GM12878 (cell line): ENCODE measurements at regions not wholly inside any gene's neighbourhood (a gene's known extent, or its start where the extent isn't known, plus 50 kb on each side); places are given as distances from the start of the nearest gene placed in this dataset.

Experiments used
- ATAC-seq: fragments of 200-7000 bp; cut with Tn5 transposase; 3 replicates; pipeline ENCODE4 v1.9.1; 2020; ENCODE audit warnings: mild to moderate bottlenecking, moderate library complexity
- BruUV-seq: library from RNA; stranded (reverse); fragments of 400-500 nt; replicated peaks from 2 replicates; lab custom pipeline; 2021; lab: Mats Ljungman, UMichigan
- CTCF ChIA-PET: fragments of 300-600 bp; sonication (Branson Sonifier 250); formaldehyde crosslinking; extraction: SDS; loops from one replicate; lab custom pipeline; 2021; ENCODE audit warnings: inconsistent platforms; lab: Yijun Ruan, JAX
- POLR2A ChIA-PET: fragments of 350-600 bp; formaldehyde crosslinking; extraction: SDS; loops from one replicate; lab custom pipeline; 2021; ENCODE audit warnings: inconsistent platforms; lab: Charles Lee
- RAD21 ChIA-PET: fragments of 300-600 bp; sonication (Branson Sonifier 250); formaldehyde crosslinking; loops from one replicate; lab custom pipeline; 2023; ENCODE audit warnings: antibody characterized with exemption; ENCODE audit not compliant: unreplicated experiment; lab: Charles Lee
- SMC1A ChIA-PET: fragments of 300-600 bp; sonication (Branson Sonifier 250); formaldehyde crosslinking; loops from one replicate; lab custom pipeline; 2023; ENCODE audit not compliant: unreplicated experiment, uncharacterized antibody; lab: Charles Lee
- DNase-seq: peaks from one replicate; pipeline ENCODE4 v3.0.0-alpha.2; 2011; ENCODE audit warnings: low read depth, low spot score
- FAIRE-seq: peaks from 3 replicates; lab custom pipeline; 2011; peaks lifted over from hg19 to GRCh38; lab: Jason Lieb, UNC
- H2AFZ ChIP-seq: 2 replicates; pipeline ENCODE4 v1.6.0; 2011; ENCODE audit warnings: low read depth, low read length, control low read depth; ENCODE audit not compliant: control insufficient read depth
- H3K27ac ChIP-seq: 2 replicates; pipeline ENCODE4 v1.5.1; 2011; ENCODE audit warnings: control low read depth; ENCODE audit not compliant: control insufficient read depth, insufficient read depth
- H3K27me3 ChIP-seq, 2 experiments: replicated peaks in 1 of 2; 2 replicates each; pipeline versions ENCODE4 v1.6.0 to v1.6.1; 2011; ENCODE audit warnings: low read length in 1 of 2; ENCODE audit not compliant: control insufficient read depth in 2 of 2, insufficient read depth in 2 of 2
- H3K36me3 ChIP-seq, 2 experiments: 2 replicates each; pipeline ENCODE4 v1.5.1; 2011; ENCODE audit warnings: low read length in 1 of 2; ENCODE audit not compliant: control insufficient read depth in 2 of 2, insufficient read depth in 2 of 2
- H3K4me1 ChIP-seq: 2 replicates; pipeline ENCODE4 v1.6.1; 2011; ENCODE audit warnings: mild to moderate bottlenecking, low read length, moderate library complexity, mixed read lengths; ENCODE audit not compliant: control insufficient read depth, insufficient read depth
- H3K4me2 ChIP-seq: 2 replicates; pipeline ENCODE4 v1.6.0; 2011; ENCODE audit warnings: control low read depth; ENCODE audit not compliant: control insufficient read depth, insufficient read depth
- H3K4me3 ChIP-seq: fragments of 200-600 bp; sonication (generic); 2 replicates; pipeline ENCODE4 v1.5.1; 2016
- H3K79me2 ChIP-seq: 2 replicates; pipeline ENCODE4 v1.6.0; 2011; ENCODE audit warnings: low read length; ENCODE audit not compliant: control insufficient read depth, insufficient read depth
- H3K9ac ChIP-seq: 2 replicates; pipeline ENCODE4 v1.8.0; 2011; ENCODE audit warnings: low read length, control low read depth, mixed read lengths; ENCODE audit not compliant: control insufficient read depth, insufficient read depth
- H3K9me3 ChIP-seq: replicated peaks from 3 replicates; pipeline ENCODE4 v1.5.1; 2011; ENCODE audit warnings: mild to moderate bottlenecking, low read length; ENCODE audit not compliant: control insufficient read depth, insufficient read depth
- H4K20me1 ChIP-seq: 2 replicates; pipeline ENCODE4 v1.6.0; 2011; ENCODE audit not compliant: control insufficient read depth, insufficient read depth
- BCL3 ChIP-seq: IDR thresholded peaks from 2 replicates; pipeline ENCODE4 v1.6.1; 2011; ENCODE audit warnings: borderline replicate concordance, low read depth, mild to moderate bottlenecking, moderate library complexity, low read length; ENCODE audit not compliant: insufficient read depth, poor library complexity, severe bottlenecking
- CHD2 ChIP-seq: IDR thresholded peaks from 2 replicates; pipeline ENCODE4 v1.6.1; 2011; ENCODE audit warnings: low read depth, low read length, improper control_type of control experiment, borderline replicate concordance
- ETV6 ChIP-seq, 2 experiments: fragments of 450-650 bp in 1 of 2; IDR thresholded peaks in 1 of 2; conservative IDR thresholded peaks in 1 of 2; 2 replicates each; pipeline ENCODE4 v1.6.1; 2014; ENCODE audit warnings: antibody characterized with exemption in 1 of 2, borderline replicate concordance in 1 of 2, low read depth in 1 of 2, mild to moderate bottlenecking in 1 of 2, moderate library complexity in 1 of 2
- EZH2 ChIP-seq: IDR thresholded peaks from 2 replicates; pipeline ENCODE4 v1.6.1; 2012; ENCODE audit warnings: low read depth, mild to moderate bottlenecking, control low read depth, inconsistent platforms, low read length, borderline replicate concordance; ENCODE audit not compliant: control insufficient read depth
- FOXM1 ChIP-seq: IDR thresholded peaks from 2 replicates; pipeline ENCODE4 v1.6.1; 2012; ENCODE audit warnings: low read depth, mild to moderate bottlenecking, inconsistent platforms, low read length, moderate library complexity
- HDAC6 ChIP-seq: fragments of 200-600 bp; sonication (generic); IDR thresholded peaks from one replicate; pipeline ENCODE4 v1.8.0; 2017; ENCODE audit warnings: antibody characterized with exemption; ENCODE audit not compliant: unreplicated experiment
- IRF3 ChIP-seq: fragments of 450-650 bp; IDR thresholded peaks from 2 replicates; pipeline ENCODE4 v1.6.1; 2014; ENCODE audit warnings: mild to moderate bottlenecking
- LARP7 ChIP-seq: fragments of 450-650 bp; IDR thresholded peaks from 2 replicates; pipeline ENCODE4 v1.6.1; 2017; ENCODE audit warnings: mild to moderate bottlenecking
- PAX8 ChIP-seq: fragments of 450-650 bp; IDR thresholded peaks from 2 replicates; pipeline ENCODE4 v1.6.1; 2017; ENCODE audit warnings: mild to moderate bottlenecking, moderate library complexity
- POLR2A ChIP-seq: IDR thresholded peaks from 2 replicates; pipeline ENCODE4 v1.6.1; 2011; ENCODE audit warnings: low read depth, mild to moderate bottlenecking, low read length
- RB1 ChIP-seq: fragments of 450-650 bp; formaldehyde crosslinking; IDR thresholded peaks from 2 replicates; pipeline ENCODE4 v1.6.1; 2017; ENCODE audit warnings: mild to moderate bottlenecking, borderline replicate concordance
- SMAD1 ChIP-seq: fragments of 450-650 bp; IDR thresholded peaks from 2 replicates; pipeline ENCODE4 v1.6.1; 2018; ENCODE audit warnings: mild to moderate bottlenecking, low read depth; ENCODE audit not compliant: partially characterized antibody
- WGBS: methylation state at CpG from one replicate; pipeline ENCODE4 v1.1.6; 2016; ENCODE audit warnings: low lambda C conversion rate; ENCODE audit not compliant: insufficient replicate concordance, insufficient coverage; ENCODE audit errors: missing lambda C conversion rate; 5-methylcytosine and 5-hydroxymethylcytosine counted together
- in situ Hi-C: fragments of 300-500 bp; cut with MboI; formaldehyde crosslinking; loops from 9 replicates; pipeline ENCODE4 v1.14.3; 2018; ENCODE audit warnings: mixed read lengths
- intact Hi-C: fragments of 100-400 bp; cut with micrococcal nuclease; formaldehyde crosslinking; loops from one replicate; pipeline ENCODE4 v1.14.2; 2022; ENCODE audit not compliant: unreplicated experiment

GRCh38 chr5:6545770-6546690 is 86.8 kb downstream of the NSUN2 start:
- intact Hi-C loops (no loop called here), in situ Hi-C loops (no loop called here)
- H3K4me2 ChIP-seq, result no peak overlapping the region
- no peaks in the 10 kb centered on the region for H3K36me3 ChIP-seq
- ChIA-PET CTCF (interaction anchor here (0.9 kb wide), 1 partner anchor 61 kb away, joined by 3 read pairs; no protein-coding TSS in a partner anchor), POLR2A (no interaction called here), RAD21 (no interaction called here), SMC1A (no interaction called here)
- H3K9me3 ChIP-seq, result peaks cover 1% of the 10 kb centered on the region; the same call in 1 of the 3 replicates
- H3K9ac ChIP-seq, result no peak overlapping the region
- no peaks in the 10 kb centered on the region for H3K79me2 ChIP-seq
- H3K4me3 ChIP-seq, result no peak overlapping the region
- no peak for FAIRE-seq
- H3K27ac ChIP-seq, result no peak overlapping the region
- ATAC-seq, result no peak
- peaks cover 0 to 1% of the 10 kb centered on the region in 2 experiments; a peak in 1 of 4 replicates for H3K27me3 ChIP-seq
- 33% methylated on average over 17 of the region's 24 CpGs for WGBS
- BruUV-seq, result no TSS peak
- TF ChIP-seq BCL3, result no peak
- TF ChIP-seq FOXM1, result no peak
- TF ChIP-seq RB1, result no peak
- TF ChIP-seq POLR2A, result no peak
- no peak for TF ChIP-seq PAX8
- TF ChIP-seq HDAC6, result no peak
- TF ChIP-seq EZH2, result no peak
- TF ChIP-seq CHD2, result no peak
- no peak for TF ChIP-seq LARP7
- no peak for TF ChIP-seq IRF3
- TF ChIP-seq SMAD1, result no peak
- TF ChIP-seq ETV6 (conservative IDR thresholded peaks at IDR 0.05 in 1 of 2, IDR thresholded peaks at IDR 0.05 in 1 of 2; ENCODE audit: borderline replicate concordance in 1 of 2, low read depth in 1 of 2), result no peak
- no peak for DNase-seq
- no peaks in the 10 kb centered on the region for H4K20me1 ChIP-seq
- no peaks in the 10 kb centered on the region for H3K4me1 ChIP-seq
- no peak overlapping the region for H2AFZ ChIP-seq
